OCI-LY3 (cell line): ENCODE measurements at regions not wholly inside any gene's neighbourhood (a gene's known extent, or its start where the extent isn't known, plus 50 kb on each side); places are given as distances from the start of the nearest gene placed in this dataset.

Source experiments
- H2AFZ ChIP-seq: fragments of 200-600, 300-600 bp; shearing (Covaris generic); 2 replicates; pipeline ENCODE4 v1.6.0; 2014; ENCODE audit warnings: antibody characterized with exemption, low read depth, low read length
- H3K27ac ChIP-seq: fragments of 200-600, 300-600 bp; sonication (generic); 2 replicates; pipeline ENCODE4 v1.5.1; 2014; ENCODE audit warnings: mild to moderate bottlenecking, low read length, moderate library complexity, mixed read lengths
- H3K27me3 ChIP-seq: fragments of 200-600, 300-600 bp; sonication (generic); 2 replicates; pipeline ENCODE4 v1.6.1; 2014; ENCODE audit warnings: low read depth, low read length, mixed read lengths
- H3K36me3 ChIP-seq: fragments of 200-600, 300-600 bp; sonication (generic); replicated peaks from 2 replicates; pipeline ENCODE3; 2014; ENCODE audit warnings: low read depth, low read length, mixed read lengths
- H3K4me1 ChIP-seq: fragments of 300-600, 200-600 bp; sonication (generic); 2 replicates; pipeline ENCODE4 v1.6.1; 2014; ENCODE audit warnings: low read length, mixed read lengths
- H3K4me2 ChIP-seq: fragments of 200-600, 300-600 bp; sonication (generic); 2 replicates; pipeline ENCODE4 v1.6.1; 2014; ENCODE audit warnings: low read length, mixed read lengths
- H3K4me3 ChIP-seq: fragments of 300-600, 200-600 bp; sonication (generic); 2 replicates; pipeline ENCODE4 v1.5.1; 2014; ENCODE audit warnings: antibody characterized with exemption, mild to moderate bottlenecking, low read length, moderate library complexity
- H3K79me2 ChIP-seq: fragments of 300-600, 200-600 bp; shearing (Covaris generic); 2 replicates; pipeline ENCODE4 v1.6.1; 2014; ENCODE audit warnings: mild to moderate bottlenecking, low read length, mixed read lengths
- H3K9ac ChIP-seq: fragments of 300-600, 200-600 bp; shearing (Covaris generic); 2 replicates; pipeline ENCODE4 v1.6.0; 2014; ENCODE audit warnings: mild to moderate bottlenecking, low read length, moderate library complexity
- H3K9me3 ChIP-seq: fragments of 200-600, 300-600 bp; shearing (Covaris generic); 2 replicates; pipeline ENCODE4 v1.6.1; 2014; ENCODE audit warnings: low read length, mixed read lengths; ENCODE audit not compliant: insufficient read depth
- H4K20me1 ChIP-seq: fragments of 200-600, 300-600 bp; sonication (generic); 2 replicates; pipeline ENCODE4 v1.6.1; 2016; ENCODE audit warnings: low read length, mixed read lengths; ENCODE audit not compliant: insufficient read depth
- EZH2phosphoT487 ChIP-seq: fragments of 200-600 bp; shearing (Covaris generic); IDR thresholded peaks from 2 replicates; pipeline ENCODE4 v1.6.1; 2018; ENCODE audit warnings: antibody characterized with exemption, mixed run types, low read depth
- TF ChIP-seq, protein P1 (sequence below): fragments of 200-600, 300-600 bp; sonication (generic); IDR thresholded peaks from 2 replicates; pipeline ENCODE4 v1.5.1; 2014; ENCODE audit warnings: antibody characterized with exemption, low read length, low read depth

DNA sequence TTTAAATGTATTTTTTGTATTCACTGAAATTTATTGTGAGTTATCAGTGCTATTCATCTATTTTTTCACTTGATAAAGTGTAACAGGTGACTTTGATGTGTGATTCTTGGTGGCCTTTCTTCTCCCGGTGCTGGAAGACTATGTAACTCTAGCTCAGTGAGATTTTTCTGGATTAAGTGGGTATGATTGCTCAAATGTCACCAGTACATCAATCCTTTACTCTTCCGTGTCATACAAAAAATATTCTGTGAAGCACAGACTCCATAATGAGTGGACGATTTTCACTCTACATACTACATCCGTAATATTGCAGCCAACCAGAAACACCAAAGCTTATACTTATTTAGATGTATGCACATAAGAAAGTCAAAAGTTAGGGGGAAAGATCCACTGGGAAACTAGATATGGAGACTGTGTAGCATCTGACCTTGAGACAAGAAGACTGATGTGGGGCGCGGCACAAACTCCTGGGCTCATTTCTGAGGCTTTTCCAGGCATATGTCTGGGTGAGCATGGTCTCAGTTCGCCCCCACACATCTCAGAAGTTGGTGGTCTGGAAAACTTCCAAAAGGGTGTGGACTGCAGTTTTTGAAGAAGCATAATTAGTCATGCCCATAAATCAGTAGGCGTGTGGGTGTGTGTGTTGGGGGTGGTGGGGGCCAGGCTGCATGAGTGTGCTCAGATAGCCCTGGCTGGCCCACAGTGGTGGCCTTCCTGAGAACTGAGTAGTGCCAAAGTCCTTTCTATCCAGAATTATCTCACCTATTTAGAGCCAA, 53.9 kb upstream of the TENM3 start:
- Histone ChIP-seq H3K27me3 (no peaks in the 10 kb centered on the region), H2AFZ (no peak overlapping the region), H3K4me2 (no peak overlapping the region), H4K20me1 (no peaks in the 10 kb centered on the region), H3K36me3 (no peaks in the 10 kb centered on the region), H3K27ac (no peak overlapping the region), H3K9me3 (no peaks in the 10 kb centered on the region), H3K4me1 (no peaks in the 10 kb centered on the region), H3K4me3 (no peak overlapping the region), H3K79me2 (no peaks in the 10 kb centered on the region), H3K9ac (no peak overlapping the region)
- TF ChIP-seq, protein P1, sequence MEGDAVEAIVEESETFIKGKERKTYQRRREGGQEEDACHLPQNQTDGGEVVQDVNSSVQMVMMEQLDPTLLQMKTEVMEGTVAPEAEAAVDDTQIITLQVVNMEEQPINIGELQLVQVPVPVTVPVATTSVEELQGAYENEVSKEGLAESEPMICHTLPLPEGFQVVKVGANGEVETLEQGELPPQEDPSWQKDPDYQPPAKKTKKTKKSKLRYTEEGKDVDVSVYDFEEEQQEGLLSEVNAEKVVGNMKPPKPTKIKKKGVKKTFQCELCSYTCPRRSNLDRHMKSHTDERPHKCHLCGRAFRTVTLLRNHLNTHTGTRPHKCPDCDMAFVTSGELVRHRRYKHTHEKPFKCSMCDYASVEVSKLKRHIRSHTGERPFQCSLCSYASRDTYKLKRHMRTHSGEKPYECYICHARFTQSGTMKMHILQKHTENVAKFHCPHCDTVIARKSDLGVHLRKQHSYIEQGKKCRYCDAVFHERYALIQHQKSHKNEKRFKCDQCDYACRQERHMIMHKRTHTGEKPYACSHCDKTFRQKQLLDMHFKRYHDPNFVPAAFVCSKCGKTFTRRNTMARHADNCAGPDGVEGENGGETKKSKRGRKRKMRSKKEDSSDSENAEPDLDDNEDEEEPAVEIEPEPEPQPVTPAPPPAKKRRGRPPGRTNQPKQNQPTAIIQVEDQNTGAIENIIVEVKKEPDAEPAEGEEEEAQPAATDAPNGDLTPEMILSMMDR: no peak

DNA sequence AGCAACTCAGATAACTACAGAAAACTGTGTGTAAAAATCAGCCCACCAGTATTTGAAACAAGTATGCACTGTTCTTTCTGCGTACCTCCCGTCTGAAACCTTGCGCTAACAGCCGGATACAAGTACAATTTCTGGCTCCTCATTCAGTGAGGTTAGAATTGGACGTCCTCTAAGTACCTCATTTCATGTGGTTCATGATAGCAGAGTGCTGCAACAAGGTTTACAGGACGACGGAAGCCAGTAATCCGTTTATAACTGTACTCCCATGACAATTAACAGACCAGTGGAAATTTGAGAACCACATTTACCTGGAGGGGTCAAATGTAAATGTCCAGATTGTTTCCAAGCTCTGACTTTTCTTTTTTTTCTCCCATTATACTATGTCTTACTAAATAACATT, 52.9 kb upstream of the TENM3 start:
- Histone ChIP-seq H3K4me2 (no peak overlapping the region), H3K4me3 (no peak overlapping the region), H3K4me1 (no peaks in the 10 kb centered on the region), H3K79me2 (no peaks in the 10 kb centered on the region), H3K36me3 (no peaks in the 10 kb centered on the region), H3K9me3 (no peaks in the 10 kb centered on the region), H4K20me1 (no peaks in the 10 kb centered on the region), H2AFZ (no peak overlapping the region), H3K27ac (no peak overlapping the region), H3K27me3 (no peaks in the 10 kb centered on the region), H3K9ac (no peak overlapping the region)
- TF ChIP-seq EZH2phosphoT487: no peak
- TF ChIP-seq, protein P1: no peak

DNA sequence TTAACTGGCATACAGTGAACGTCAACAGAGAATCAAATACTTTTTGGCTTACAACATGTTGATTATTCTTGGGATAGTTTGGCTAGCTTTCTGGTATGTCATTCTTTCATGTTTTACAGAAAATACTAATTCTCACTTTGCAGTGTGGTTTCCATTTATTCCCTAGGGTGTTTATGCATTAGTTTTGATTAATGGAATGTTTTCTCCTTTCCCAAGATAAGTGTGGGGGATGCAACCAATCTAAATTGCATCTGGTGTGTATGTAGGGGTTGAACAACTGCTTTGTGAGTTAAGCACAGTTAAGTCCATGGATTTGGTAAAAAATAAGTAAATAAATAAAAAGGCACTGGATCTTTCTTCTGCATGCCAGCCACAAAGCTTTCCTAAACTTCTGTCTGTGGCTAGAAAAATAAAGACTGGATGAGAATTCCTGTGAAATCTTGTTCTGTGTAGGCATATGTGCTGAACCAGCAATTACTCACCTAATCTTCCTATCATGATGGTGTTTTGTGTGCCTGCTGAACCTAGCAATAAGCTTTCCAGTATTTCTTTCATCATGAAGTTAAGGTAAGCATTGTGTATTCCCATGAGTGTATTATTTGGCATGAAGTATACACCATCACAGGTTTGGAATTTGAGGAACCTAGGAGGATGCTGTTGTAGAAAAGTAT, 50.6 kb upstream of the TENM3 start:
- no peak for TF ChIP-seq EZH2phosphoT487
- TF ChIP-seq, protein P1: no peak
- no peaks in the 10 kb centered on the region for H3K4me1 ChIP-seq
- no peak overlapping the region for H3K9ac ChIP-seq
- no peak overlapping the region for H3K4me2 ChIP-seq
- no peak overlapping the region for H3K27ac ChIP-seq
- H2AFZ ChIP-seq: no peak overlapping the region
- H3K27me3 ChIP-seq: no peaks in the 10 kb centered on the region
- H3K9me3 ChIP-seq: no peaks in the 10 kb centered on the region
- no peak overlapping the region for H3K4me3 ChIP-seq
- no peaks in the 10 kb centered on the region for H3K79me2 ChIP-seq
- no peaks in the 10 kb centered on the region for H4K20me1 ChIP-seq
- no peaks in the 10 kb centered on the region for H3K36me3 ChIP-seq

DNA sequence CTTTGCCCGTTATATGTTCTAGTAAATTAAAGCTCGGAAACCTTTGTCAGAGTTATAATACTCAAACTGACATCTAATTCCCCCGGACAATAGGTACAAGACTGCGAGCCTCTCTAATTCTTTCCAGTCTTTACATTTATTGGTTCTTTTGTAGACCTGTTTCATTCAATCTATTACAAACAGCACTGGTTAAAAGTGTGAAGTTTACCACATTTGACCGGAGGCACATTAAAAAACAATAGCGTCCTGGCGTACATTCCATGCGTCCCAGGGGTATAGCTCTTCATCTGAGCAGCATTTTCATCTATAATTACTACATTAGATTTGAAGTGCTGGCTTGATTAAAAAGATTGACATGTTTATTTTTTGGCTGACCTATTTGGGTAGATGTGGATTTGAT, 49.9 kb upstream of the TENM3 start:
- TF ChIP-seq EZH2phosphoT487: no peak
- TF ChIP-seq, protein P1: no peak
- H3K36me3 ChIP-seq: no peaks in the 10 kb centered on the region
- H3K27ac ChIP-seq: no peak overlapping the region
- no peaks in the 10 kb centered on the region for H3K27me3 ChIP-seq
- H3K4me2 ChIP-seq: no peak overlapping the region
- H2AFZ ChIP-seq: no peak overlapping the region
- no peaks in the 10 kb centered on the region for H3K79me2 ChIP-seq
- no peaks in the 10 kb centered on the region for H3K9me3 ChIP-seq
- H3K4me1 ChIP-seq: no peaks in the 10 kb centered on the region
- no peaks in the 10 kb centered on the region for H4K20me1 ChIP-seq
- no peak overlapping the region for H3K9ac ChIP-seq
- H3K4me3 ChIP-seq: no peak overlapping the region
